ENCODE measurements at regions not wholly inside any gene's neighbourhood (a gene's known extent, or its start where the extent isn't known, plus 50 kb on each side); places are given as distances from the start of the nearest gene placed in this dataset.

GRCh38 chr10:111158595-111158994, 81.8 kb downstream of the ADRA2A start:
- TF ChIP-seq CTCF (conservative IDR thresholded peaks at IDR 0.05; ENCODE audit: low read depth in 2 of 2), result no peak
- no peak for TF ChIP-seq POLR2AphosphoS5 (IDR thresholded peaks at IDR 0.05; ENCODE audit: low read depth)
- TF ChIP-seq EZH2 (IDR thresholded peaks at IDR 0.05; ENCODE audit: low read depth, unreplicated experiment), result no peak
- no peak for TF ChIP-seq REST (IDR thresholded peaks at IDR 0.05; ENCODE audit: unreplicated experiment)
- no peak for TF ChIP-seq ZNF114 (CRISPR knock-in tag; IDR thresholded peaks at IDR 0.05)
- TF ChIP-seq CREB1 (CRISPR knock-in tag; IDR thresholded peaks at IDR 0.05; ENCODE audit: low read depth), result no peak
- TF ChIP-seq EZH2phosphoT487 (IDR thresholded peaks at IDR 0.05; ENCODE audit: unreplicated experiment), result no peak
- no peak for TF ChIP-seq NANOG (IDR thresholded peaks at IDR 0.05; ENCODE audit: borderline replicate concordance)
